Peyer's patch (tissue), 4 donors: ENCODE measurements at regions not wholly inside any gene's neighbourhood (a gene's known extent, or its start where the extent isn't known, plus 50 kb on each side); places are given as distances from the start of the nearest gene placed in this dataset.

Experiments
- POLR2A ChIP-seq, 2 donors: fragments of 450-650 bp; IDR thresholded peaks; one replicate each; pipeline ENCODE4 v1.5.1; 2017; ENCODE audit warnings: antibody characterized with exemption in 2 of 2, mild to moderate bottlenecking in 2 of 2, moderate library complexity in 2 of 2
- TF ChIP-seq, protein P1 (sequence below), 6 experiments: fragments of 450-650 bp in 4 of 6; fragments of 200-600 bp in 2 of 6; sonication (generic) in 1 of 6; IDR thresholded peaks; one replicate each; pipeline ENCODE4 v1.5.1; 2017 to 2019; ENCODE audit warnings: antibody characterized with exemption in 6 of 6, mild to moderate bottlenecking in 3 of 6, moderate library complexity in 1 of 6

DNA sequence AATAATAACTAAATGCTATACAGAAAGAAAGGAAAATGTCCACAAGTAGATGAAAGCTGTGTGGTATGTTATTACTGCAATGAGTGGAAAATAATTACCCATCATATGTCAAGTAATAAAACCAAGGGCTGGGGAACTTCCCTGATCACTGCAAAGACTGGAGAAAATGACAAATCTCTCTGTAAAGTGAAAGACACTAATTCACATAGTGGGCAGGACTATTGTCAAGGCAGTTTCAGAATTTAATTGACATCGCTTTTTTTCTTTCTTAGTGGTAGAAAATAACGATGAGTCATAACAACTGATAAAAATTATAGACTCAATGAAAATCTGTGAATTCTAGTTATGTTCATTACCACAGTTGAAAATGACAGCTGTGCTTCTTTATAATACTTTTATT, 153.7 kb upstream of the ST6GALNAC5 start:
- TF ChIP-seq POLR2A (IDR thresholded peaks at IDR 0.05), result no peak
- TF ChIP-seq, protein P1, sequence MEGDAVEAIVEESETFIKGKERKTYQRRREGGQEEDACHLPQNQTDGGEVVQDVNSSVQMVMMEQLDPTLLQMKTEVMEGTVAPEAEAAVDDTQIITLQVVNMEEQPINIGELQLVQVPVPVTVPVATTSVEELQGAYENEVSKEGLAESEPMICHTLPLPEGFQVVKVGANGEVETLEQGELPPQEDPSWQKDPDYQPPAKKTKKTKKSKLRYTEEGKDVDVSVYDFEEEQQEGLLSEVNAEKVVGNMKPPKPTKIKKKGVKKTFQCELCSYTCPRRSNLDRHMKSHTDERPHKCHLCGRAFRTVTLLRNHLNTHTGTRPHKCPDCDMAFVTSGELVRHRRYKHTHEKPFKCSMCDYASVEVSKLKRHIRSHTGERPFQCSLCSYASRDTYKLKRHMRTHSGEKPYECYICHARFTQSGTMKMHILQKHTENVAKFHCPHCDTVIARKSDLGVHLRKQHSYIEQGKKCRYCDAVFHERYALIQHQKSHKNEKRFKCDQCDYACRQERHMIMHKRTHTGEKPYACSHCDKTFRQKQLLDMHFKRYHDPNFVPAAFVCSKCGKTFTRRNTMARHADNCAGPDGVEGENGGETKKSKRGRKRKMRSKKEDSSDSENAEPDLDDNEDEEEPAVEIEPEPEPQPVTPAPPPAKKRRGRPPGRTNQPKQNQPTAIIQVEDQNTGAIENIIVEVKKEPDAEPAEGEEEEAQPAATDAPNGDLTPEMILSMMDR (IDR thresholded peaks at IDR 0.05), result no peak
